Upper lobe of right lung (tissue), 1 donor: ENCODE measurements at regions not wholly inside any gene's neighbourhood (a gene's known extent, or its start where the extent isn't known, plus 50 kb on each side); places are given as distances from the start of the nearest gene placed in this dataset.

ENCODE experiments used
- ATAC-seq: fragments of 200-7000 bp; cut with Tn5 transposase; one replicate; pipeline ENCODE4 v1.9.1; 2020; ENCODE audit warnings: mild to moderate bottlenecking, moderate library complexity
- DNase-seq: peaks from one replicate; pipeline ENCODE4 v3.0.0-alpha.2; 2020
- H3K27ac ChIP-seq: fragments of 200-600 bp; one replicate; pipeline ENCODE4 v1.8.0; 2022
- H3K27me3 ChIP-seq: fragments of 200-600 bp; one replicate; pipeline ENCODE4 v1.8.0; 2022; ENCODE audit warnings: mild to moderate bottlenecking
- H3K36me3 ChIP-seq: fragments of 200-600 bp; one replicate; pipeline ENCODE4 v1.8.0; 2022
- H3K4me1 ChIP-seq: fragments of 200-600 bp; one replicate; pipeline ENCODE4 v1.8.0; 2022
- H3K4me3 ChIP-seq: fragments of 200-600 bp; one replicate; pipeline ENCODE4 v1.8.0; 2022; ENCODE audit warnings: mild to moderate bottlenecking
- H3K9me3 ChIP-seq: fragments of 200-600 bp; one replicate; pipeline ENCODE4 v1.8.0; 2022
- CTCF ChIP-seq: fragments of 200-600 bp; IDR thresholded peaks from one replicate; pipeline ENCODE4 v1.8.0; 2022; ENCODE audit warnings: antibody characterized with exemption
- intact Hi-C: fragments of 100-400 bp; cut with DNase I; formaldehyde crosslinking; loops from one replicate; pipeline ENCODE4 v1.11.0; 2022
- donor health status: DM: no; HTN: yes; CAD: no; lungs with severe emphysema.

GRCh38 chr18:78645216-78645615, 334.4 kb upstream of the SALL3 start:
- H3K4me1 ChIP-seq = peaks cover 6% of the 10 kb centered on the region
- DNase-seq (no peak), ATAC-seq (peak; percentile 33)
- H3K9me3 ChIP-seq = no peaks in the 10 kb centered on the region
- H3K27ac ChIP-seq = no peak overlapping the region
- H3K27me3 ChIP-seq = no peaks in the 10 kb centered on the region
- TF ChIP-seq CTCF = no peak
- no peaks in the 10 kb centered on the region for H3K36me3 ChIP-seq
- H3K4me3 ChIP-seq = no peak overlapping the region
- intact Hi-C loops = no loop called here

- H3K4me1 ChIP-seq = peaks cover 4% of the 10 kb centered on the region
- H3K27ac ChIP-seq = no peak overlapping the region
- H3K4me3 ChIP-seq = no peak overlapping the region
- TF ChIP-seq CTCF = no peak
- no peaks in the 10 kb centered on the region for H3K9me3 ChIP-seq
- ATAC-seq = no peak
- intact Hi-C loops = no loop called here
- H3K27me3 ChIP-seq = no peaks in the 10 kb centered on the region
- H3K36me3 ChIP-seq = no peaks in the 10 kb centered on the region
- no peak for DNase-seq
Measured at GRCh38 chr18:78647018-78647417, 332.6 kb upstream of the SALL3 start.

GRCh38 chr18:78649421-78649820, 330.2 kb upstream of the SALL3 start:
- Histone ChIP-seq H3K27me3 (no peaks in the 10 kb centered on the region), H3K27ac (no peak overlapping the region), H3K4me3 (no peak overlapping the region), H3K4me1 (no peaks in the 10 kb centered on the region), H3K9me3 (no peaks in the 10 kb centered on the region), H3K36me3 (no peaks in the 10 kb centered on the region)
- ATAC-seq (no peak), DNase-seq (no peak)
- intact Hi-C loops = no loop called here
- no peak for TF ChIP-seq CTCF

GRCh38 chr18:78650926-78651325, 328.7 kb upstream of the SALL3 start:
- H3K9me3 ChIP-seq = no peaks in the 10 kb centered on the region
- no peaks in the 10 kb centered on the region for H3K36me3 ChIP-seq
- TF ChIP-seq CTCF = no peak
- H3K4me3 ChIP-seq = no peak overlapping the region
- intact Hi-C loops = no loop called here
- H3K27me3 ChIP-seq = no peaks in the 10 kb centered on the region
- H3K27ac ChIP-seq = no peak overlapping the region
- DNase-seq (no peak), ATAC-seq (no peak)
- H3K4me1 ChIP-seq = no peaks in the 10 kb centered on the region

GRCh38 chr18:78652001-78652545, 327.5 kb upstream of the SALL3 start:
- TF ChIP-seq CTCF = no peak

GRCh38 chr18:78655921-78656320, 323.7 kb upstream of the SALL3 start:
- ATAC-seq = no peak
- Histone ChIP-seq H3K27me3 (no peaks in the 10 kb centered on the region), H3K36me3 (no peaks in the 10 kb centered on the region), H3K27ac (no peak overlapping the region), H3K9me3 (no peaks in the 10 kb centered on the region), H3K4me3 (no peak overlapping the region), H3K4me1 (no peaks in the 10 kb centered on the region)
- intact Hi-C loops = no loop called here
- DNase-seq = no peak
- no peak for TF ChIP-seq CTCF

More at GRCh38 chr18:78652001-78652545, 327.5 kb upstream of the SALL3 start:
- no peak for ATAC-seq
- Histone ChIP-seq H3K9me3 (no peaks in the 10 kb centered on the region), H3K27me3 (no peaks in the 10 kb centered on the region), H3K4me3 (no peak overlapping the region), H3K4me1 (no peaks in the 10 kb centered on the region), H3K27ac (no peak overlapping the region), H3K36me3 (no peaks in the 10 kb centered on the region)
- no peak for DNase-seq
- intact Hi-C loops = no loop called here
